ENCODE measurements at regions not wholly inside any gene's neighbourhood (a gene's known extent, or its start where the extent isn't known, plus 50 kb on each side); places are given as distances from the start of the nearest gene placed in this dataset.

DNA sequence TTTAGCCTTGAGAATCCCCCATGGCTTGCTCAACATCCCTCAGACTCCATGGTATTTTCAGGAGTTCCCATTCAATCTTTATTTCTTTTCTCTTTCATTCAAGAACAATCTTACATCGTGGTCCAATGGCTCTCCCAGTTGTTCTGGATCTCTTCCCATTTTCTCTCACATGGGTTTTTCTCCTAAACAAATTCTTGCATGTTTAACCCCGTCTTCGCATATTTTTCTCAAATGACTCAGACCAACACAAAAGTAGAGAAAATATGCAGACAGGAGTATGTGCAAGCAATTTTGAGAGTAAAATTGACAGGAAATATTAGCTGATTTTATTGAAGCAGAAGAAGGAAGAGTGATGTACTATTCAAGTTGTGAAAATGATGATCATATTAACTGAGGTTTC lies 396.4 kb upstream of the TRAM1L1 start:
- TF ChIP-seq, protein P1, sequence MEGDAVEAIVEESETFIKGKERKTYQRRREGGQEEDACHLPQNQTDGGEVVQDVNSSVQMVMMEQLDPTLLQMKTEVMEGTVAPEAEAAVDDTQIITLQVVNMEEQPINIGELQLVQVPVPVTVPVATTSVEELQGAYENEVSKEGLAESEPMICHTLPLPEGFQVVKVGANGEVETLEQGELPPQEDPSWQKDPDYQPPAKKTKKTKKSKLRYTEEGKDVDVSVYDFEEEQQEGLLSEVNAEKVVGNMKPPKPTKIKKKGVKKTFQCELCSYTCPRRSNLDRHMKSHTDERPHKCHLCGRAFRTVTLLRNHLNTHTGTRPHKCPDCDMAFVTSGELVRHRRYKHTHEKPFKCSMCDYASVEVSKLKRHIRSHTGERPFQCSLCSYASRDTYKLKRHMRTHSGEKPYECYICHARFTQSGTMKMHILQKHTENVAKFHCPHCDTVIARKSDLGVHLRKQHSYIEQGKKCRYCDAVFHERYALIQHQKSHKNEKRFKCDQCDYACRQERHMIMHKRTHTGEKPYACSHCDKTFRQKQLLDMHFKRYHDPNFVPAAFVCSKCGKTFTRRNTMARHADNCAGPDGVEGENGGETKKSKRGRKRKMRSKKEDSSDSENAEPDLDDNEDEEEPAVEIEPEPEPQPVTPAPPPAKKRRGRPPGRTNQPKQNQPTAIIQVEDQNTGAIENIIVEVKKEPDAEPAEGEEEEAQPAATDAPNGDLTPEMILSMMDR (IDR thresholded peaks at IDR 0.05; ENCODE audit: low read depth, low read length), result no peak
- TF ChIP-seq POLR2A (IDR thresholded peaks at IDR 0.05; ENCODE audit: extremely low read depth, insufficient read length) (no peak), MYC (IDR thresholded peaks at IDR 0.05; ENCODE audit: low read depth, low read length) (no peak)
- TF ChIP-seq, protein P2, sequence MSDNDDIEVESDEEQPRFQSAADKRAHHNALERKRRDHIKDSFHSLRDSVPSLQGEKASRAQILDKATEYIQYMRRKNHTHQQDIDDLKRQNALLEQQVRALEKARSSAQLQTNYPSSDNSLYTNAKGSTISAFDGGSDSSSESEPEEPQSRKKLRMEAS (IDR thresholded peaks at IDR 0.05; ENCODE audit: low read depth, low read length), result no peak

Measured in NB4 (cell line).